ENCODE measurements at regions not wholly inside any gene's neighbourhood (a gene's known extent, or its start where the extent isn't known, plus 50 kb on each side); places are given as distances from the start of the nearest gene placed in this dataset.

DNA sequence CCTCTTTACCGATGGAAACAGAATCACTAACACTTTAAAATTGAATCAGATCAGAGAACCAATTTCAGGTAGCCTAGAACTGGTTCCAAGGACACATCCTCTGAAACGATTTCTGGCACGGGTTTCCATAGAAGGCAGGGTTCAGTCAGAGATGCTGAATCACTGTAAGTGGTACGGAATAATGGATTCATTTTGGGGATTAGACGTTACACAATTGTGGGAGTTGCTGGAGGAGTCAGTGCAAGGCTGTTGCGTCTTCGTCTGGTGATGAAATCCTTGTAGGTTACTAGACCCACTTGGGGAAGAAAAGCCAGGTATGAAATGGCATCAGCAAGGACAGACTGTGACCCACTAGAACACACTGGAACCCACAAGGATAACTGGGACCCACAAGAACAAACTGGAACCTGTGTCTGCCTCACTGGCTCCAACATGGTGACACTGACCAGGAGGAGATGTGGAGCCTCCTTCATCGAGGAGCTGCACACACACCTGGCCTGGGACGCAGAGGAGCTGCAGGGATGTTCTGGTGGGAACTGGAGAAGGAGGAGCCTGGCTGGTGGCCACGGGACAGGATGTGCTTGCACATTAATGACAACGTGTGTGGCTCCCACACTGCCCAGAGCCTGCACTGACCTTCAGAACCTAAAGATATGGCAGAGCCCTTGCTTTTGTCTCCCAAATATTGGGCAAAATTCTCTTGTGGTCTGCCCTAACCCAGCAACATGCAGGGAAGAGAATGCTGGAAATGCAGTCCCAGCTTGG, 105.1 kb downstream of the TRAPPC11 start:
- no peak for DNase-seq (ENCODE audit: low read depth)

DNA sequence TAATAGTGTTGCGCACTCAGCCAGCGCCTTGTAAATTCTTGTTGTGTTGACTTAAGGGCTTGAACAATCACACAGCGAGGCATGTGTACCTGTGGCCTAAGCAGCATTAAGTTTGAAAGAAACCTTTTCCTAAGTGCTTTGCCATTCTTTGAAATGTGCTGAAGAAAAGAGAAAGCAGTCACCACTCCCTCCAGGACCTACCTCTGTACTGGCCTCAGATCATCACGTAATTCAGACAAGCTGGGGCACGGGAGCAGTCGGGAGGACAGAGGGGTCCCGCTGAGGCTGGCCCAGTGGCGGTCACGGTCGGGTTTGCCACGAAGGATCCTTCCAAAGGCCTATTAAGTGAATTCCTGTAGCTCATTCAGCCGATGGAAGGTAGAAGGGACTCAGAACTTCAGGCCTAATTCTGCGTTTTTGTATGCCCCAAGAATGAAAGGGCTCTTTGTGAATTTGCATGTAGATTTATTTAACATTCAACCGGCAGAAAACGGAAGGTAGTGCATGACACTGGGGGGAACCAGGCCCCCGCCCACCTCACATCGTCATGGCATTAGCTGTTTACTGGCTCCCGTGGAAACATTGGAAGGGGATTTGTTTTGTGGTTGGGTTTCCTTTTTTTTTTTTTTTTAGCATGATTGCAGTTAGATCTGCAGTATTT, 106.3 kb downstream of the TRAPPC11 start:
- H3K4me3 ChIP-seq (ENCODE audit: low read depth, low read length) = no peak overlapping the region
- DNase-seq (ENCODE audit: low read depth) = no peak
- TF ChIP-seq, protein P1, sequence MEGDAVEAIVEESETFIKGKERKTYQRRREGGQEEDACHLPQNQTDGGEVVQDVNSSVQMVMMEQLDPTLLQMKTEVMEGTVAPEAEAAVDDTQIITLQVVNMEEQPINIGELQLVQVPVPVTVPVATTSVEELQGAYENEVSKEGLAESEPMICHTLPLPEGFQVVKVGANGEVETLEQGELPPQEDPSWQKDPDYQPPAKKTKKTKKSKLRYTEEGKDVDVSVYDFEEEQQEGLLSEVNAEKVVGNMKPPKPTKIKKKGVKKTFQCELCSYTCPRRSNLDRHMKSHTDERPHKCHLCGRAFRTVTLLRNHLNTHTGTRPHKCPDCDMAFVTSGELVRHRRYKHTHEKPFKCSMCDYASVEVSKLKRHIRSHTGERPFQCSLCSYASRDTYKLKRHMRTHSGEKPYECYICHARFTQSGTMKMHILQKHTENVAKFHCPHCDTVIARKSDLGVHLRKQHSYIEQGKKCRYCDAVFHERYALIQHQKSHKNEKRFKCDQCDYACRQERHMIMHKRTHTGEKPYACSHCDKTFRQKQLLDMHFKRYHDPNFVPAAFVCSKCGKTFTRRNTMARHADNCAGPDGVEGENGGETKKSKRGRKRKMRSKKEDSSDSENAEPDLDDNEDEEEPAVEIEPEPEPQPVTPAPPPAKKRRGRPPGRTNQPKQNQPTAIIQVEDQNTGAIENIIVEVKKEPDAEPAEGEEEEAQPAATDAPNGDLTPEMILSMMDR (conservative IDR thresholded peaks at IDR 0.05; ENCODE audit: low read depth, low read length) = no peak

More for the DNA sequence above, 105.1 kb downstream of the TRAPPC11 start:
- no peak overlapping the region for H3K4me3 ChIP-seq (ENCODE audit: low read depth, low read length)
- TF ChIP-seq, protein P1 (conservative IDR thresholded peaks at IDR 0.05; ENCODE audit: low read depth, low read length) = no peak

DNA sequence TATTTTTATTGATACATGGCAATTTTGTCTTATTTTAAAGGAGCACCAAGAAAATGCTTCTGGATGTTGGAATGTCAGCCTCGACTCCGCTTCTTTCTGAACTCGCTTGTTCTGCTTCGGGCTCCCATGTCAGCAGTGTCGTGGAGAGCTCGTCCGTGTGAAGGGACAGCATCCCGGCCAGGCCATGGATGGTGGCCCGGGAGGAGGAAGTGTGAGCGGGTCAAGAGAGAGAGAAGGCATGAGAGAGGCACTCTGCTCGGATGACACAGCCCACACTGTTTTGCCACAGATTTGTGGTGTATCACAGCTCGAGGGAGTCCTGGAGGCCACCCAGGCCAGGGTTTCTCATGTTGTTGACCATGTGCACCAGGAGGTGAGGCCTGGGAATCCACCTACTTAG, 107.0 kb downstream of the TRAPPC11 start:
- TF ChIP-seq, protein P1 (conservative IDR thresholded peaks at IDR 0.05; ENCODE audit: low read depth, low read length) = no peak
- no peak overlapping the region for H3K4me3 ChIP-seq (ENCODE audit: low read depth, low read length)
- DNase-seq (ENCODE audit: low read depth) = no peak

DNA sequence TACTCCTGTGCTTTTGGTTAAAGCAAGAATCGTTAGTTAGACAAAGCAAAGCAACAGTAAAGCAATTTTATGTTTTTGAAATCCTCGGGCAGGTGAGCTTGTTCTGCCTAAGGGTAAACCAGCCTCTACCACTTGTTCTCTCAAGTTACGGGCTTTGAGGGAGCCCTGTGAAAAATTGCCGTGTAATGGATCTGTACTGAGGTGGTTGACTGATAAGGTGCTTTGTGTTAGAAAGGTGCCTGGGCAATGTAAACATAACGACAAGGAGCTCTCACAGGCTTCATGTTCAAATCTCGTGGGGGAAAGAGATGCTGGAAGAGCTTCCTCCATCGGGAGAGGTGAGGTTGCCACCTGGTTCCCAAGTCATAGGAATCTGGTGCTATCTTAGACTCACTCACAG, 111.8 kb downstream of the TRAPPC11 start:
- no peak for DNase-seq (ENCODE audit: low read depth)
- TF ChIP-seq, protein P1 (conservative IDR thresholded peaks at IDR 0.05; ENCODE audit: low read depth, low read length) = no peak
- no peak overlapping the region for H3K4me3 ChIP-seq (ENCODE audit: low read depth, low read length)

DNA sequence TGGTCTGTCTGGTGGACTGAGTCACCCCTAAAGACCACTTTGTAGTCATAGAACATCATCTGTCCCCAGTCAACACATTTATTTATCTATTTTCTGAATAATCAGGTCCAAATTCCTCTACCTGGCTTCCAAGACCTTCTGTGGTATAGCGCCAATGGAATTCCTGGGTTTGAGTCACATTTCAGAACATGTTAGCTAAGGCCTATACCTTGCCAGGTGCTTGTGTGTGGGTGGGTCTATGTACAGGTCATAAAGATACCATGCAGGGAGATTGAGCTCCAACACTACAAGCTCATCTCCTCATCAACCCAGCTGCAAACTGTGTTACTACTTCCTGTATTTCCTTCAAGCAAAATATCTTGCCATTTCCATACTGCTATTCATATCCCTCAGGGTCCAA, 113.3 kb downstream of the TRAPPC11 start:
- no peak overlapping the region for H3K4me3 ChIP-seq (ENCODE audit: low read depth, low read length)
- DNase-seq (ENCODE audit: low read depth) = no peak
- TF ChIP-seq, protein P1 (conservative IDR thresholded peaks at IDR 0.05; ENCODE audit: low read depth, low read length) = no peak

DNA sequence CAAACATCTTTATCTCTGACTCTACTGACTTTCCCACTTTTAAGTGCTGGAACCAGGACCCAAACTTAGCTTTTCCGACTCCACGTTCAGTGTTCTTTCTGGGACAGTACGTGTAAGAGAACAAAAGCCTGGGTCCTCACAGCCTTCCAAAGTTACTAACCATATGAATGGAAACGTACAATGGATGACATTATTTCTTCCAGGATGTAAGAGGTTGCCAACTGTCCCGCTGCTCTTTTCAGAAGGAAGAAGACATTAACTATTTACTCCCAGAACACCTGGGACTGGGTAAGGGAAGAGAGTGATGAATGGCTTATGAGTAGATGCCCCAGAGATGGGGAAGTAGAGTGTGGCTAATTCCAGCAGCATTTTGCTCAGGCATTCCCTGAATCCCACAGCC, 114.7 kb downstream of the TRAPPC11 start:
- TF ChIP-seq, protein P1 (conservative IDR thresholded peaks at IDR 0.05; ENCODE audit: low read depth, low read length) = no peak
- no peak for DNase-seq (ENCODE audit: low read depth)
- no peak overlapping the region for H3K4me3 ChIP-seq (ENCODE audit: low read depth, low read length)
